ENCODE measurements at regions not wholly inside any gene's neighbourhood (a gene's known extent, or its start where the extent isn't known, plus 50 kb on each side); places are given as distances from the start of the nearest gene placed in this dataset.
"Not testable (repeated sequence)": the region's sequence is repeated elsewhere in the genome, so short reads cannot be mapped to it uniquely, and the experiment has no call there.

GRCh38 chr6:85911067-85911466, 268.4 kb upstream of the SYNCRIP start:
- Histone ChIP-seq H3K4me3 (ENCODE audit: low read length) (no peak overlapping the region), H3K27me3 (ENCODE audit: control insufficient read depth, insufficient read depth) (no peaks in the 10 kb centered on the region), H3K4me1 (ENCODE audit: control insufficient read depth, insufficient read depth, low read length) (no peaks in the 10 kb centered on the region), H3K27ac (ENCODE audit: low read length) (no peak overlapping the region), H3K9me3 (ENCODE audit: control insufficient read depth, low read length) (no peaks in the 10 kb centered on the region)
- no peak for DNase-seq
- whole genome bisulfite sequencing, result 87% methylated on average over 9 of the region's 9 CpGs
- ATAC-seq, result no peak
- intact Hi-C loops (cut with DNase I), result no loop called here

DNA sequence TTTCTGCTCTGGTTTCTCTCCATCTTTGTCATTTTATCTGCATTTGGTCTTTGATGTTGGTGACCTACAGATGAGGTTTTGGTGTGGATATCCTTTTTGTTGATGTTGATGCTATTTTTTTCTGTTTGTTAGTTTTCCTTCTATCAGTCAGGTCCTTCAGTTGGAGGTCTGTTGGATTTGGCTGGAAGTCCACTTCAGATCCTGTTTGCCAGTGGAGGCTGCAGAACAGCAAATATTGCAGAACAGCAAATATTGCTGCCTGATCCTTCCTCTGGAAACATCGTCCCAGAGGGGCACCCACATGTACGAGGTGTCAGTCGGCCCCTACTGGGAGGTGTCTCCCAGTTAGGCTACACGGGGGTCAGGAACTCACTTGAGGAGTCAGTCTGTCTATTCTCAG, 265.4 kb upstream of the SYNCRIP start:
- H3K4me3 ChIP-seq (ENCODE audit: low read length); intact Hi-C loops (cut with DNase I); ATAC-seq; H3K9me3 ChIP-seq (ENCODE audit: control insufficient read depth, low read length); H3K27ac ChIP-seq (ENCODE audit: low read length); H3K4me1 ChIP-seq (ENCODE audit: control insufficient read depth, insufficient read depth, low read length); H3K27me3 ChIP-seq (ENCODE audit: control insufficient read depth, insufficient read depth); DNase-seq: not testable (repeated sequence)
- WGBS, result 77% methylated on average over 4 of the region's 4 CpGs

DNA sequence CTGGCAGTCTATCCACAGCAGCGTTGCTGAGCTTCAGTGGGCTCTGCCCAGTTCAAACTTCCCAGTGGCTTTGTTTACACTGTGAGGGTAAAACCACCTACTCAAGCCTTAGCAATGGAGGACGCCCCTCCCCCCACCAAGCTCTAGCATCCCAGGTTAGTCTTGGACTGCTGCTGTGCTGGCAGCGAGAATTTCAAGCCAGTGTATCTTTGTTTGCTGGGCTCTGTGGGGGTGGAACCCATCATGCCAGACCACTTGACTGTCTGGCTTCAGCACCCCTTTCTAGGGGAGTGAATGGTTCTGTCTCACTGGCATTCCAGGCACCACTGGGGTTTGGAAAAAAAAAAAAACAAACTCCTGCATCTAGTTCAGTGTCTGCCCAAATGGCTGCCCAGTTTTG, 249.7 kb upstream of the SYNCRIP start:
- no peaks in the 10 kb centered on the region for H3K4me1 ChIP-seq (ENCODE audit: control insufficient read depth, insufficient read depth, low read length)
- H3K9me3 ChIP-seq (ENCODE audit: control insufficient read depth, low read length), result no peaks in the 10 kb centered on the region
- intact Hi-C loops (cut with DNase I), result no loop called here
- no peak overlapping the region for H3K4me3 ChIP-seq (ENCODE audit: low read length)
- no peaks in the 10 kb centered on the region for H3K27me3 ChIP-seq (ENCODE audit: control insufficient read depth, insufficient read depth)
- DNase-seq (no peak), ATAC-seq (no peak)
- 48% methylated on average over 3 of the region's 3 CpGs for WGBS
- H3K27ac ChIP-seq (ENCODE audit: low read length), result no peak overlapping the region

DNA sequence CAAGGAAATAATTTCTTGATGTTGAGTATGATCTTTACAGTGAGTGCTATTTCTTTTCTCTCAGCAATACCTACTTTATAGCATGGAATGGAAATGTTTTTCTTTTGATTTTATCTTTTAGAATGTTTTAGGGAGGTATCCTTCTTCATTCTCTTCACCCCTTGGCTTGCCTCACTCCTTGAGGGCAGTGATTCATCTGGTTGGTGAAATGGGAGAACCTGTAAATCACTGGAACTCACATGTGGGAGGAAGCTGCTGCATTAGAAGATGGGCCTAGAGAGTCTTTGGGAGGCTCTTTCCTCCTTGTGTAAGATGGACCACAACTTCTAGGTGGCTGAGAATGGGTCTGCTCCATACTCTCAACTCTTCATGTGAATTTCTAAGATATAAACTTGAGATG, 244.8 kb upstream of the SYNCRIP start:
- H3K27me3 ChIP-seq (ENCODE audit: control insufficient read depth, insufficient read depth), result no peaks in the 10 kb centered on the region
- DNase-seq (no peak), ATAC-seq (no peak)
- H3K27ac ChIP-seq (ENCODE audit: low read length), result no peak overlapping the region
- no peaks in the 10 kb centered on the region for H3K4me1 ChIP-seq (ENCODE audit: control insufficient read depth, insufficient read depth, low read length)
- intact Hi-C loops (cut with DNase I), result no loop called here
- no peak overlapping the region for H3K4me3 ChIP-seq (ENCODE audit: low read length)
- no peaks in the 10 kb centered on the region for H3K9me3 ChIP-seq (ENCODE audit: control insufficient read depth, low read length)

- ATAC-seq (no peak), DNase-seq (no peak)
- no peak overlapping the region for H3K27ac ChIP-seq (ENCODE audit: low read length)
- no peaks in the 10 kb centered on the region for H3K4me1 ChIP-seq (ENCODE audit: control insufficient read depth, insufficient read depth, low read length)
- intact Hi-C loops (cut with DNase I), result no loop called here
- no peak overlapping the region for H3K4me3 ChIP-seq (ENCODE audit: low read length)
- 90% methylated on average over 5 of the region's 5 CpGs for WGBS
- H3K9me3 ChIP-seq (ENCODE audit: control insufficient read depth, low read length), result no peaks in the 10 kb centered on the region
- no peaks in the 10 kb centered on the region for H3K27me3 ChIP-seq (ENCODE audit: control insufficient read depth, insufficient read depth)
Observed at GRCh38 chr6:85868685-85869084, 226.0 kb upstream of the SYNCRIP start.

DNA sequence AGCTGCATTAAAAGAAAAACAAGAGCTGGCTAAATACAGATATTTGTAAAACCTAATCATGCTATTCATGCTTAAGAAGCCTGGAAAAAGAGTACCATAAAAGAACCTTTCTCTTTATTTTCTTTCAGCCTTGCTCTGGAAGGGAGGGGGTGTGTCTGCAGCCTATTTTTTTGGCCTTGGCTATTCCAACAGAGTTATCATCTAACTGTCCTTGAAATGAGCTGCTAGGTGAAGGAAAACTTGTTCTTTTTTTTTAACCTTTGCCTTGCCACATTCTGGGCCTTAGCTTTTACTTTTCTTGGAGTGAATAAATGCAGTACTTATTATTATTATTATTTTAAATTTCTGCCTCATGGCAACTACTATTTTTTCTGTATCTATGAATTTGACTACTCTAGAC, 224.9 kb upstream of the SYNCRIP start:
- intact Hi-C loops (cut with DNase I), result no loop called here
- Histone ChIP-seq H3K27ac (ENCODE audit: low read length) (no peak overlapping the region), H3K4me1 (ENCODE audit: control insufficient read depth, insufficient read depth, low read length) (no peaks in the 10 kb centered on the region), H3K4me3 (ENCODE audit: low read length) (no peak overlapping the region), H3K9me3 (ENCODE audit: control insufficient read depth, low read length) (no peaks in the 10 kb centered on the region), H3K27me3 (ENCODE audit: control insufficient read depth, insufficient read depth) (no peaks in the 10 kb centered on the region)
- DNase-seq (no peak), ATAC-seq (no peak)

DNA sequence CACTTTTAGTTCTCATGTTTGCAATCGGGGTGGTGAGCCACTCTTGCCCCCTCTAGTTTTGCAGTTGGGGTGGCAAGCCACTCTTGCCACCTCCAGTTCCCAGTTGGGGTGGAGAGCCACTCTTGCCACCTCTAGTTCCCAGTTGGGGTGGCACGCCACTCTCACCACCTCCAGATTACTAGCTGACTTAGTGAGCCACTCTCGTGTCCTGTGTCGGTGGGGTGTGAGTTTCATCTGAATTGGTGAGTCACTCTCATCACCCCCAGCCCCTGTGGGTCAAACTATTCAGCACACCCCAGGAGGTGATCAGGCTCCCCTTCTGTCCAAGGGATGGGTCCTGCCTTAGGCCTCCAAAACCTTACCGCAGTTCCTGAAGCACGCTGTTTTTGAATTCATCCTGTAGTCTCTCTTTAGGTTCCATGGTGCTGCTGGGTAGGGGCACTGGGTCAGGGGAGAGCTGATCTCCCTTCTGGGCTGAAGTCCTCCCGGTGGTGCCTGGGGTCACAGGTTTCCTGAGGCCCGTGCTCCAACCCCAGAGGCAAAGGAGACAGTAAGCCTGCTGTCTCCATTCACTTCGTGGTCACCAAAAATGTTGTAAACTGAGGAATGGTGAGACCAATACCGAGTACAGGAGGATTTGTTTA, 224.2 kb upstream of the SYNCRIP start:
- no peak for ATAC-seq
- 70% methylated on average over 10 of the region's 10 CpGs for WGBS

DNA sequence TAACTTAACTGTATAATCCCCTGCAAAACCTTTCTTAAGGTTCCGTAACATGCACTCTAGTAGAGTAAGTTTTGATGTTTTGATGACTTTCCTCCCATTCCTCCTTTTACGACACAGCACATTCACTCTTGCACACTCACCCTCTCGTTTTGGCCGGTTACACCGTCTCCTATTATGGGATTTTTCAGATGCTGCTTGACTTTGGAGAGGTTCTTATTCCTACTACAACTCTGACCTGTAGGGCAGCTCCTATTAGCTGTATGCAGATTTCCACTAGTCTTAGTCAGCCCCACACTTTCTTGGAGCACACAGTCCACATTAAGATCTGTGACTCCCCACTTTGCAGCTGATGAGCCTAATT, 223.7 kb upstream of the SYNCRIP start:
- DNase-seq, result no peak
- Histone ChIP-seq H3K4me1 (ENCODE audit: control insufficient read depth, insufficient read depth, low read length) (no peaks in the 10 kb centered on the region), H3K4me3 (ENCODE audit: low read length) (peak overlapping the region; percentile 58), H3K27me3 (ENCODE audit: control insufficient read depth, insufficient read depth) (no peaks in the 10 kb centered on the region), H3K27ac (ENCODE audit: low read length) (no peak overlapping the region), H3K9me3 (ENCODE audit: control insufficient read depth, low read length) (no peaks in the 10 kb centered on the region)
- WGBS, result 47% methylated on average over 5 of the region's 5 CpGs
- peak in 1 of 2 donors; percentile 37 for ATAC-seq
- intact Hi-C loops (cut with DNase I), result no loop called here

More for the DNA sequence above, 224.2 kb upstream of the SYNCRIP start:
- Histone ChIP-seq H3K27ac (ENCODE audit: low read length) (no peak overlapping the region), H3K4me1 (ENCODE audit: control insufficient read depth, insufficient read depth, low read length) (no peaks in the 10 kb centered on the region), H3K4me3 (ENCODE audit: low read length) (no peak overlapping the region), H3K9me3 (ENCODE audit: control insufficient read depth, low read length) (no peaks in the 10 kb centered on the region), H3K27me3 (ENCODE audit: control insufficient read depth, insufficient read depth) (no peaks in the 10 kb centered on the region)
- no peak for DNase-seq
- intact Hi-C loops (cut with DNase I), result no loop called here

GRCh38 chr6:85865420-85866369, 223.0 kb upstream of the SYNCRIP start:
- peak overlapping the region; percentile 58 for H3K4me3 ChIP-seq (ENCODE audit: low read length)
- H3K9me3 ChIP-seq (ENCODE audit: control insufficient read depth, low read length), result no peaks in the 10 kb centered on the region
- H3K27me3 ChIP-seq (ENCODE audit: control insufficient read depth, insufficient read depth), result no peaks in the 10 kb centered on the region
- peak in 1 of 2 donors; percentile 34 for ATAC-seq
- no peak for DNase-seq
- 12% methylated on average over 8 of the region's 8 CpGs for WGBS
- intact Hi-C loops (cut with DNase I), result no loop called here
- no peak overlapping the region for H3K27ac ChIP-seq (ENCODE audit: low read length)
- H3K4me1 ChIP-seq (ENCODE audit: control insufficient read depth, insufficient read depth, low read length), result no peaks in the 10 kb centered on the region

- DNase-seq, result no peak
- H3K4me1 ChIP-seq (ENCODE audit: control insufficient read depth, insufficient read depth, low read length), result no peaks in the 10 kb centered on the region
- H3K27me3 ChIP-seq (ENCODE audit: control insufficient read depth, insufficient read depth), result no peaks in the 10 kb centered on the region
- H3K4me3 ChIP-seq (ENCODE audit: low read length), result no peak overlapping the region
- H3K27ac ChIP-seq (ENCODE audit: low read length), result no peak overlapping the region
- intact Hi-C loops (cut with DNase I), result no loop called here
- no peaks in the 10 kb centered on the region for H3K9me3 ChIP-seq (ENCODE audit: control insufficient read depth, low read length)
- WGBS, result 41% methylated on average over 7 of the region's 7 CpGs
- peak; percentile 40 to 61 for ATAC-seq
Observed at GRCh38 chr6:85864453-85865401, 222.0 kb upstream of the SYNCRIP start.

GRCh38 chr6:85856235-85856634, 213.5 kb upstream of the SYNCRIP start:
- no peak for ATAC-seq
- WGBS, result 52% methylated on average over 2 of the region's 2 CpGs
- H3K4me3 ChIP-seq (ENCODE audit: low read length), result no peak overlapping the region
- H3K4me1 ChIP-seq (ENCODE audit: control insufficient read depth, insufficient read depth, low read length), result no peaks in the 10 kb centered on the region
- H3K27ac ChIP-seq (ENCODE audit: low read length), result no peak overlapping the region
- DNase-seq, result no peak
- intact Hi-C loops (cut with DNase I), result no loop called here
- H3K27me3 ChIP-seq (ENCODE audit: control insufficient read depth, insufficient read depth), result no peaks in the 10 kb centered on the region
- H3K9me3 ChIP-seq (ENCODE audit: control insufficient read depth, low read length), result no peaks in the 10 kb centered on the region

Measured in right cardiac atrium (tissue), 5 donors.